ENCODE measurements at regions not wholly inside any gene's neighbourhood (a gene's known extent, or its start where the extent isn't known, plus 50 kb on each side); places are given as distances from the start of the nearest gene placed in this dataset.

- Histone ChIP-seq H3K27ac (no peak overlapping the region), H3K4me3 (no peak overlapping the region), H3K4me1 (no peaks in the 10 kb centered on the region), H3K9me3 (no peaks in the 10 kb centered on the region), H3K27me3 (ENCODE audit: low read depth) (no peaks in the 10 kb centered on the region), H3K36me3 (no peaks in the 10 kb centered on the region)
- no peak for DNase-seq
- intact Hi-C loops (cut with DNase I): no loop called here
- TF ChIP-seq CTCF (IDR thresholded peaks at IDR 0.05): no peak
- no peak for ATAC-seq
Observed at GRCh38 chr19:31085125-31085524, 264.1 kb downstream of the TSHZ3 start.

GRCh38 chr19:31083105-31083504 is 266.1 kb downstream of the TSHZ3 start:
- H3K27ac ChIP-seq: no peak overlapping the region
- H3K4me1 ChIP-seq: no peaks in the 10 kb centered on the region
- H3K9me3 ChIP-seq: no peaks in the 10 kb centered on the region
- no peak for DNase-seq
- no peaks in the 10 kb centered on the region for H3K36me3 ChIP-seq
- no peak for TF ChIP-seq CTCF (IDR thresholded peaks at IDR 0.05)
- ATAC-seq: no peak
- H3K4me3 ChIP-seq: no peak overlapping the region
- intact Hi-C loops (cut with DNase I): no loop called here
- H3K27me3 ChIP-seq (ENCODE audit: low read depth): no peaks in the 10 kb centered on the region

GRCh38 chr19:31075146-31075655 is 274.0 kb downstream of the TSHZ3 start:
- DNase-seq (no peak), ATAC-seq (no peak)
- no peak for TF ChIP-seq CTCF (IDR thresholded peaks at IDR 0.05)
- intact Hi-C loops (cut with DNase I): no loop called here
- Histone ChIP-seq H3K27ac (no peak overlapping the region), H3K4me1 (no peaks in the 10 kb centered on the region), H3K4me3 (no peak overlapping the region), H3K9me3 (no peaks in the 10 kb centered on the region), H3K27me3 (ENCODE audit: low read depth) (peaks cover 8% of the 10 kb centered on the region), H3K36me3 (no peaks in the 10 kb centered on the region)

GRCh38 chr19:31074199-31075125 is 274.8 kb downstream of the TSHZ3 start:
- TF ChIP-seq CTCF (IDR thresholded peaks at IDR 0.05): no peak
- H3K27me3 ChIP-seq (ENCODE audit: low read depth): peaks cover 12% of the 10 kb centered on the region
- no peak for DNase-seq

GRCh38 chr19:31073485-31074198 is 275.6 kb downstream of the TSHZ3 start:
- H3K27me3 ChIP-seq (ENCODE audit: low read depth): peaks cover 14% of the 10 kb centered on the region
- H3K4me1 ChIP-seq: no peaks in the 10 kb centered on the region
- no peak for DNase-seq
- H3K27ac ChIP-seq: no peak overlapping the region
- intact Hi-C loops (cut with DNase I): no loop called here
- H3K9me3 ChIP-seq: no peaks in the 10 kb centered on the region
- TF ChIP-seq CTCF (IDR thresholded peaks at IDR 0.05): no peak
- H3K36me3 ChIP-seq: no peaks in the 10 kb centered on the region
- H3K4me3 ChIP-seq: no peak overlapping the region
- no peak for ATAC-seq

More at GRCh38 chr19:31074199-31075125, 274.8 kb downstream of the TSHZ3 start:
- intact Hi-C loops (cut with DNase I): no loop called here
- no peak overlapping the region for H3K4me3 ChIP-seq
- H3K9me3 ChIP-seq: no peaks in the 10 kb centered on the region
- ATAC-seq: no peak
- H3K4me1 ChIP-seq: no peaks in the 10 kb centered on the region
- H3K27ac ChIP-seq: no peak overlapping the region
- no peaks in the 10 kb centered on the region for H3K36me3 ChIP-seq
